PFSK-1 (cell line): ENCODE measurements at regions not wholly inside any gene's neighbourhood (a gene's known extent, or its start where the extent isn't known, plus 50 kb on each side); places are given as distances from the start of the nearest gene placed in this dataset.

Experiments used
- POLR2AphosphoS5 ChIP-seq: IDR thresholded peaks from 2 replicates; pipeline ENCODE4 v1.6.1; 2012; ENCODE audit warnings: low read depth, mild to moderate bottlenecking, control low read depth, low read length, moderate library complexity
- SIN3A ChIP-seq: IDR thresholded peaks from 2 replicates; pipeline ENCODE4 v1.6.1; 2012; ENCODE audit warnings: mild to moderate bottlenecking, low read length, moderate library complexity, borderline replicate concordance; ENCODE audit not compliant: insufficient read depth

GRCh38 chr12:58356794-58357193 is 415.4 kb downstream of the ATP23 start:
- no peak for TF ChIP-seq SIN3A
- no peak for TF ChIP-seq POLR2AphosphoS5
